ENCODE measurements at regions not wholly inside any gene's neighbourhood (a gene's known extent, or its start where the extent isn't known, plus 50 kb on each side); places are given as distances from the start of the nearest gene placed in this dataset.

GRCh38 chr6:28765978-28766351, 157.8 kb downstream of the TRIM27 start:
- TF ChIP-seq EP300 (IDR thresholded peaks at IDR 0.05) = no peak
- TF ChIP-seq CEBPB (IDR thresholded peaks at IDR 0.05) = no peak
- no peak for TF ChIP-seq POLR2A (IDR thresholded peaks at IDR 0.05; ENCODE audit: low read length)

Measured in A549 (cell line).